GM23338 (cell line): ENCODE measurements at regions not wholly inside any gene's neighbourhood (a gene's known extent, or its start where the extent isn't known, plus 50 kb on each side); places are given as distances from the start of the nearest gene placed in this dataset.

Experiments
- ATAC-seq: fragments of 200-7000 bp; cut with Tn5 transposase; 3 replicates; pipeline ENCODE4 v1.9.1; 2020
- DNase-seq: peaks from one replicate; pipeline ENCODE4 v3.0.0-alpha.2; 2015; ENCODE audit warnings: low spot score
- H2AFZ ChIP-seq: fragments of 200-600 bp; sonication (generic); 2 replicates; pipeline ENCODE4 v1.8.0; 2016; ENCODE audit warnings: antibody characterized with exemption, mild to moderate bottlenecking, moderate library complexity
- H3F3A ChIP-seq: fragments of 200-600 bp; sonication (generic); replicated peaks from 2 replicates; pipeline ENCODE4 v1.8.0; 2017; ENCODE audit warnings: antibody characterized with exemption, mixed run types, low read depth
- H3K27ac ChIP-seq: fragments of 200-600 bp; sonication (generic); 2 replicates; pipeline ENCODE4 v1.6.1; 2016; ENCODE audit warnings: low read depth
- H3K27me3 ChIP-seq: fragments of 200-600 bp; sonication (generic); 2 replicates; pipeline ENCODE4 v1.8.0; 2016; ENCODE audit warnings: mild to moderate bottlenecking, mixed run types, moderate library complexity; ENCODE audit not compliant: insufficient read depth
- H3K36me3 ChIP-seq: fragments of 200-600 bp; sonication (generic); 2 replicates; pipeline ENCODE4 v1.8.0; 2016; ENCODE audit warnings: mild to moderate bottlenecking; ENCODE audit not compliant: insufficient read depth
- H3K4me1 ChIP-seq: fragments of 200-600 bp; sonication (generic); 2 replicates; pipeline ENCODE4 v1.8.0; 2016; ENCODE audit warnings: mild to moderate bottlenecking, moderate library complexity; ENCODE audit not compliant: insufficient read depth
- H3K4me2 ChIP-seq: fragments of 200-600 bp; sonication (generic); 2 replicates; pipeline ENCODE4 v1.7.1; 2017; ENCODE audit warnings: mixed run types
- H3K4me3 ChIP-seq: fragments of 200-600 bp; sonication (generic); 2 replicates; pipeline ENCODE4 v1.6.1; 2016; ENCODE audit warnings: mixed run types
- H3K79me2 ChIP-seq: fragments of 200-600 bp; sonication (generic); replicated peaks from 2 replicates; pipeline ENCODE4 v1.8.0; 2017; ENCODE audit warnings: mild to moderate bottlenecking; ENCODE audit not compliant: insufficient read depth
- H3K9me2 ChIP-seq: fragments of 200-600 bp; sonication (generic); 2 replicates; pipeline ENCODE4 v1.8.0; 2017; ENCODE audit not compliant: insufficient read depth
- H4K20me1 ChIP-seq: fragments of 200-600 bp; sonication (generic); replicated peaks from 2 replicates; pipeline ENCODE4 v1.8.0; 2017; ENCODE audit warnings: mild to moderate bottlenecking; ENCODE audit not compliant: insufficient read depth
- H3K27ac Mint-ChIP-seq: 2 replicates; pipeline ENCODE4 v1.8.0; 2020; ENCODE audit warnings: inconsistent platforms, mild to moderate bottlenecking, moderate library complexity, mixed read lengths
- H3K27me3 Mint-ChIP-seq: 3 replicates; pipeline ENCODE4 v1.8.0; 2022; ENCODE audit warnings: low read depth, mild to moderate bottlenecking, moderate library complexity, mixed read lengths, inconsistent platforms; ENCODE audit not compliant: insufficient read depth, poor library complexity
- H3K36me3 Mint-ChIP-seq: 3 replicates; pipeline ENCODE4 v1.8.0; 2021; ENCODE audit warnings: low read depth, mild to moderate bottlenecking, inconsistent platforms, moderate library complexity, mixed read lengths
- H3K4me1 Mint-ChIP-seq: 3 replicates; pipeline ENCODE4 v1.8.0; 2020; ENCODE audit warnings: mild to moderate bottlenecking, inconsistent platforms, mixed read lengths
- H3K4me3 Mint-ChIP-seq: 3 replicates; pipeline ENCODE4 v1.8.0; 2021; ENCODE audit warnings: moderate library complexity, mild to moderate bottlenecking, inconsistent platforms, mixed read lengths
- H3K9me3 Mint-ChIP-seq: 3 replicates; pipeline ENCODE4 v1.8.0; 2020; ENCODE audit warnings: moderate library complexity, mild to moderate bottlenecking, inconsistent platforms, mixed read lengths
- CREB1 ChIP-seq: fragments of 250-450 bp; sonication (Bioruptor Pico); IDR thresholded peaks from 2 replicates; pipeline ENCODE4 v1.5.0; 2020; ENCODE audit warnings: low read depth, mild to moderate bottlenecking, moderate library complexity
- CTCF ChIP-seq, 2 experiments: fragments of 200-600 bp in 1 of 2; sonication (generic) in 1 of 2; conservative IDR thresholded peaks; 2 replicates each; pipeline versions ENCODE4 v1.5.1 to v1.6.1; 2016 to 2017; ENCODE audit warnings: antibody characterized with exemption in 2 of 2, low read depth in 2 of 2, mild to moderate bottlenecking in 2 of 2, moderate library complexity in 1 of 2
- EZH2phosphoT487 ChIP-seq: fragments of 200-600 bp; sonication (generic); IDR thresholded peaks from one replicate; pipeline ENCODE4 v1.8.1; 2018; ENCODE audit warnings: antibody characterized with exemption; ENCODE audit not compliant: unreplicated experiment
- JUNB ChIP-seq: IDR thresholded peaks from one replicate; pipeline ENCODE4 v1.6.1; 2016; ENCODE audit warnings: antibody characterized with exemption; ENCODE audit not compliant: unreplicated experiment
- NANOG ChIP-seq: IDR thresholded peaks from 2 replicates; pipeline ENCODE4 v1.6.1; 2016; ENCODE audit warnings: antibody characterized with exemption, borderline replicate concordance
- STAT1 ChIP-seq: IDR thresholded peaks from one replicate; pipeline ENCODE4 v1.6.1; 2016; ENCODE audit warnings: antibody characterized with exemption; ENCODE audit not compliant: unreplicated experiment
- ZNF114 ChIP-seq: fragments of 250-450 bp; sonication (Bioruptor Pico); IDR thresholded peaks from 2 replicates; pipeline ENCODE4 v1.5.0; 2020; ENCODE audit warnings: mild to moderate bottlenecking, moderate library complexity
- ZNF331 ChIP-seq: fragments of 250-450 bp; sonication (Bioruptor Pico); IDR thresholded peaks from 2 replicates; pipeline ENCODE4 v1.5.0; 2020; ENCODE audit warnings: low read depth, mild to moderate bottlenecking, moderate library complexity
- ZNF462 ChIP-seq: fragments of 250-450 bp; sonication (Bioruptor Pico); IDR thresholded peaks from 2 replicates; pipeline ENCODE4 v1.5.0; 2020; ENCODE audit warnings: mild to moderate bottlenecking, moderate library complexity
- TF ChIP-seq, protein P1 (sequence below): IDR thresholded peaks from one replicate; pipeline ENCODE4 v1.6.1; 2018; ENCODE audit warnings: antibody characterized with exemption; ENCODE audit not compliant: unreplicated experiment
- TF ChIP-seq, protein P2 (sequence below): IDR thresholded peaks from 2 replicates; pipeline ENCODE4 v1.6.1; 2016; ENCODE audit warnings: antibody characterized with exemption

- peak; percentile 79 to 83 for TF ChIP-seq CTCF (conservative IDR thresholded peaks at IDR 0.05; ENCODE audit: low read depth in 2 of 2)
These were observed 237.3 kb downstream of the S1PR1 start (continued) for GRCh38 chr1:101474039-101474665.

- Histone ChIP-seq H3K27me3 (no peaks in the 10 kb centered on the region), H3K79me2 (no peaks in the 10 kb centered on the region), H2AFZ (no peak overlapping the region), H3K4me2 (no peak overlapping the region), H3F3A (no peaks in the 10 kb centered on the region), H3K4me1 (no peaks in the 10 kb centered on the region; the same call in 1 of the 2 replicates), H3K36me3 (no peaks in the 10 kb centered on the region), H4K20me1 (no peaks in the 10 kb centered on the region), H3K9me2 (peaks cover 11% of the 10 kb centered on the region), H3K27ac (no peak overlapping the region), H3K4me3 (no peak overlapping the region)
- H3K4me3 Mint-ChIP-seq = no peak overlapping the region
- no peak overlapping the region for H3K27ac Mint-ChIP-seq
- no peak for DNase-seq
- 0 out of 3 replicates have a peak, but pooled peaks cover 2% of the 10 kb centered on the region for H3K4me1 Mint-ChIP-seq
- no peaks in the 10 kb centered on the region; the same call in 2 of the 3 replicates for H3K9me3 Mint-ChIP-seq
- H3K36me3 Mint-ChIP-seq = no peaks in the 10 kb centered on the region
- no peak for ATAC-seq
- no peaks in the 10 kb centered on the region for H3K27me3 Mint-ChIP-seq
- TF ChIP-seq STAT1 (no peak), ZNF462 (CRISPR knock-in tag) (no peak), EZH2phosphoT487 (no peak), NANOG (no peak), ZNF331 (CRISPR knock-in tag) (no peak), JUNB (no peak), ZNF114 (no peak), CREB1 (CRISPR knock-in tag) (no peak)
- TF ChIP-seq, protein P1, sequence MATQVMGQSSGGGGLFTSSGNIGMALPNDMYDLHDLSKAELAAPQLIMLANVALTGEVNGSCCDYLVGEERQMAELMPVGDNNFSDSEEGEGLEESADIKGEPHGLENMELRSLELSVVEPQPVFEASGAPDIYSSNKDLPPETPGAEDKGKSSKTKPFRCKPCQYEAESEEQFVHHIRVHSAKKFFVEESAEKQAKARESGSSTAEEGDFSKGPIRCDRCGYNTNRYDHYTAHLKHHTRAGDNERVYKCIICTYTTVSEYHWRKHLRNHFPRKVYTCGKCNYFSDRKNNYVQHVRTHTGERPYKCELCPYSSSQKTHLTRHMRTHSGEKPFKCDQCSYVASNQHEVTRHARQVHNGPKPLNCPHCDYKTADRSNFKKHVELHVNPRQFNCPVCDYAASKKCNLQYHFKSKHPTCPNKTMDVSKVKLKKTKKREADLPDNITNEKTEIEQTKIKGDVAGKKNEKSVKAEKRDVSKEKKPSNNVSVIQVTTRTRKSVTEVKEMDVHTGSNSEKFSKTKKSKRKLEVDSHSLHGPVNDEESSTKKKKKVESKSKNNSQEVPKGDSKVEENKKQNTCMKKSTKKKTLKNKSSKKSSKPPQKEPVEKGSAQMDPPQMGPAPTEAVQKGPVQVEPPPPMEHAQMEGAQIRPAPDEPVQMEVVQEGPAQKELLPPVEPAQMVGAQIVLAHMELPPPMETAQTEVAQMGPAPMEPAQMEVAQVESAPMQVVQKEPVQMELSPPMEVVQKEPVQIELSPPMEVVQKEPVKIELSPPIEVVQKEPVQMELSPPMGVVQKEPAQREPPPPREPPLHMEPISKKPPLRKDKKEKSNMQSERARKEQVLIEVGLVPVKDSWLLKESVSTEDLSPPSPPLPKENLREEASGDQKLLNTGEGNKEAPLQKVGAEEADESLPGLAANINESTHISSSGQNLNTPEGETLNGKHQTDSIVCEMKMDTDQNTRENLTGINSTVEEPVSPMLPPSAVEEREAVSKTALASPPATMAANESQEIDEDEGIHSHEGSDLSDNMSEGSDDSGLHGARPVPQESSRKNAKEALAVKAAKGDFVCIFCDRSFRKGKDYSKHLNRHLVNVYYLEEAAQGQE = no peak
- TF ChIP-seq, protein P2, sequence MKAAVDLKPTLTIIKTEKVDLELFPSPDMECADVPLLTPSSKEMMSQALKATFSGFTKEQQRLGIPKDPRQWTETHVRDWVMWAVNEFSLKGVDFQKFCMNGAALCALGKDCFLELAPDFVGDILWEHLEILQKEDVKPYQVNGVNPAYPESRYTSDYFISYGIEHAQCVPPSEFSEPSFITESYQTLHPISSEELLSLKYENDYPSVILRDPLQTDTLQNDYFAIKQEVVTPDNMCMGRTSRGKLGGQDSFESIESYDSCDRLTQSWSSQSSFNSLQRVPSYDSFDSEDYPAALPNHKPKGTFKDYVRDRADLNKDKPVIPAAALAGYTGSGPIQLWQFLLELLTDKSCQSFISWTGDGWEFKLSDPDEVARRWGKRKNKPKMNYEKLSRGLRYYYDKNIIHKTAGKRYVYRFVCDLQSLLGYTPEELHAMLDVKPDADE = no peak
These were observed 239.7 kb downstream of the S1PR1 start for GRCh38 chr1:101476541-101476940.
